HEK293 (cell line): ENCODE measurements at regions not wholly inside any gene's neighbourhood (a gene's known extent, or its start where the extent isn't known, plus 50 kb on each side); places are given as distances from the start of the nearest gene placed in this dataset.

Experiments used
- CTCF ChIA-PET: fragments of 350-600 bp; formaldehyde crosslinking; extraction: SDS; loops from one replicate; lab custom pipeline; 2021; ENCODE audit warnings: antibody characterized with exemption; lab: Yijun Ruan, JAX
- POLR2A ChIA-PET: fragments of 300-600 bp; formaldehyde crosslinking; extraction: SDS; loops from one replicate; lab custom pipeline; 2020; ENCODE audit warnings: antibody characterized with exemption, inconsistent platforms; lab: Yijun Ruan, JAX
- H3K27ac ChIP-seq: fragments of 200-500 bp; sonication (Bioruptor generic); 2 replicates; pipeline ENCODE4 v1.5.1; 2014; ENCODE audit warnings: low read depth, low read length, control low read depth, inconsistent platforms; ENCODE audit errors: extremely low read depth
- H3K36me3 ChIP-seq, 2 experiments: fragments of 200-500 bp in 1 of 2; sonication (Bioruptor generic) in 1 of 2; 1 replicate in 1 of 2; 2 replicates in 1 of 2; pipeline ENCODE4 v1.5.1; 2014 to 2017; ENCODE audit warnings: inconsistent platforms in 2 of 2, low read length in 2 of 2; ENCODE audit not compliant: control insufficient read depth in 2 of 2, insufficient read depth in 1 of 2
- H3K4me1 ChIP-seq: fragments of 200-500 bp; sonication (Bioruptor generic); 2 replicates; pipeline ENCODE4 v1.5.1; 2014; ENCODE audit warnings: mild to moderate bottlenecking, low read length, inconsistent platforms; ENCODE audit not compliant: control insufficient read depth, insufficient read depth
- H3K4me3 ChIP-seq: 2 replicates; pipeline ENCODE4 v1.5.1; 2011; ENCODE audit warnings: low read depth, mild to moderate bottlenecking, control low read depth, low read length, moderate library complexity
- H3K9me3 ChIP-seq: fragments of 200-500 bp; sonication (Bioruptor generic); 2 replicates; pipeline ENCODE4 v1.5.1; 2014; ENCODE audit warnings: low read depth, low read length, inconsistent platforms; ENCODE audit not compliant: control insufficient read depth, insufficient read depth
- ATF2 ChIP-seq: fragments of 450-650 bp; formaldehyde crosslinking; IDR thresholded peaks from 2 replicates; pipeline ENCODE4 v1.5.1; 2016; ENCODE audit warnings: missing biosample characterization, missing genetic modification characterization, low read depth
- GLIS2 ChIP-seq: fragments of 450-650 bp; formaldehyde crosslinking; IDR thresholded peaks from 2 replicates; pipeline ENCODE4 v1.5.1; 2016; ENCODE audit warnings: missing biosample characterization, missing genetic modification characterization
- IKZF3 ChIP-seq: fragments of 450-650 bp; IDR thresholded peaks from 2 replicates; pipeline ENCODE4 v1.5.0; 2018; ENCODE audit warnings: missing biosample characterization, mild to moderate bottlenecking, missing genetic modification characterization, moderate library complexity
- KLF16 ChIP-seq: fragments of 450-650 bp; formaldehyde crosslinking; IDR thresholded peaks from 2 replicates; pipeline ENCODE4 v1.5.1; 2017; ENCODE audit warnings: missing biosample characterization, missing genetic modification characterization
- KLF17 ChIP-seq: fragments of 450-650 bp; formaldehyde crosslinking; IDR thresholded peaks from 2 replicates; pipeline ENCODE4 v1.5.1; 2016; ENCODE audit warnings: missing biosample characterization, missing genetic modification characterization
- MYNN ChIP-seq: fragments of 450-650 bp; formaldehyde crosslinking; IDR thresholded peaks from 2 replicates; pipeline ENCODE4 v1.5.1; 2016; ENCODE audit warnings: missing biosample characterization, missing genetic modification characterization, borderline replicate concordance
- SCRT1 ChIP-seq: fragments of 450-650 bp; formaldehyde crosslinking; IDR thresholded peaks from 2 replicates; pipeline ENCODE4 v1.5.1; 2016; ENCODE audit warnings: missing biosample characterization, missing genetic modification characterization, borderline replicate concordance
- YY1 ChIP-seq: fragments of 450-650 bp; formaldehyde crosslinking; IDR thresholded peaks from 2 replicates; pipeline ENCODE4 v1.5.1; 2018; ENCODE audit warnings: missing biosample characterization, missing genetic modification characterization
- ZFP69B ChIP-seq: fragments of 450-650 bp; formaldehyde crosslinking; IDR thresholded peaks from 2 replicates; pipeline ENCODE4 v1.5.1; 2016; ENCODE audit warnings: missing biosample characterization, missing genetic modification characterization
- ZNF157 ChIP-seq: fragments of 450-650 bp; formaldehyde crosslinking; IDR thresholded peaks from 2 replicates; pipeline ENCODE4 v1.5.1; 2016; ENCODE audit warnings: missing biosample characterization, missing genetic modification characterization
- ZNF16 ChIP-seq: fragments of 450-650 bp; formaldehyde crosslinking; IDR thresholded peaks from 2 replicates; pipeline ENCODE4 v1.5.1; 2016; ENCODE audit warnings: low read depth, missing biosample characterization, missing genetic modification characterization
- ZNF19 ChIP-seq: fragments of 450-650 bp; formaldehyde crosslinking; IDR thresholded peaks from 2 replicates; pipeline ENCODE4; 2016; ENCODE audit warnings: missing biosample characterization, missing genetic modification characterization, low read depth
- ZNF341 ChIP-seq: fragments of 450-650 bp; formaldehyde crosslinking; IDR thresholded peaks from 2 replicates; pipeline ENCODE4; 2016; ENCODE audit warnings: low read depth, missing biosample characterization, missing genetic modification characterization
- ZNF37A ChIP-seq: fragments of 450-650 bp; IDR thresholded peaks from 2 replicates; pipeline ENCODE4 v1.5.1; 2018; ENCODE audit warnings: missing biosample characterization, missing genetic modification characterization
- ZNF513 ChIP-seq: fragments of 450-650 bp; IDR thresholded peaks from 2 replicates; pipeline ENCODE4 v1.5.1; 2018; ENCODE audit warnings: missing biosample characterization, missing genetic modification characterization
- ZNF670 ChIP-seq: fragments of 450-650 bp; formaldehyde crosslinking; IDR thresholded peaks from 2 replicates; pipeline ENCODE4 v1.5.1; 2016; ENCODE audit warnings: missing biosample characterization, missing genetic modification characterization, low read depth
- ZNF792 ChIP-seq: fragments of 450-650 bp; formaldehyde crosslinking; IDR thresholded peaks from 2 replicates; pipeline ENCODE4 v1.5.1; 2016; ENCODE audit warnings: missing biosample characterization, missing genetic modification characterization
- TF ChIP-seq, protein P1 (sequence below): fragments of 450-650 bp; formaldehyde crosslinking; IDR thresholded peaks from 2 replicates; pipeline ENCODE4 v1.5.1; 2016; ENCODE audit warnings: missing biosample characterization, missing genetic modification characterization
- TF ChIP-seq, protein P2 (sequence below): fragments of 450-650 bp; formaldehyde crosslinking; optimal IDR thresholded peaks from 2 replicates; pipeline ENCODE3; 2016; ENCODE audit warnings: missing biosample characterization, mild to moderate bottlenecking, missing genetic modification characterization

DNA sequence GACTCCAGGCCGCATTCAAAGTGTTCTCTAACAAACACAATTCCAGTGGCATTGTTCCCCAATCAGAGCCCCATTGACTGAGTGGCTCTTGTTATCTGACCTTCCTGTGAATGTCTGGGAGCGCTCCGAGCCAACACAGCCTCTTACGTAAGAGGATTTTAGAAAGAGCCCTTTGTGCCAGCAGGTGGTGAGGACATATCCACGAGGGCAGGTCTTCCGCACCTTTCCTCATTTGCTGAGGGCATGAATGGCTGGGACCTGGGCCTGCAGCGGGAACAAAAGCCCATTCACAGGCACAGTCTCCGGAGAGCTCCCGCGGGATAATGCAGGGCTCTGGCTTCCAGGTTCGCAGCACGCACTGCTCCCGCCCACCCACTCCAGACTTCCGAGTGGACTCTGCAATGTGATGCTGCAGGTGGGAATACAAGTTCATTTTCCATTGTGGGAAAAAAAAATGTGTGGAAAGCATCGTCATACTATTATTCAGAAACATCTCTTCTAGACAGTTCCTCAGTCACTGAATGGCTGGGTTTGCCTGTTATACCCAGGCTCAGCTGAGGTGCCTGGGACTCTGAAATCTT, 295.0 kb upstream of the IGFBP3 start:
- TF ChIP-seq KLF17 (tag by site-specific recombination) (no peak), KLF16 (tag by site-specific recombination) (no peak), YY1 (tag by site-specific recombination) (no peak), GLIS2 (no peak), SCRT1 (no peak), IKZF3 (no peak), ZNF16 (tag by site-specific recombination) (no peak), ZFP69B (tag by site-specific recombination) (no peak), ATF2 (tag by site-specific recombination) (no peak), ZNF19 (tag by site-specific recombination) (no peak), MYNN (no peak), ZNF513 (tag by site-specific recombination) (no peak), ZNF792 (tag by site-specific recombination) (no peak), ZNF670 (tag by site-specific recombination) (no peak), ZNF157 (tag by site-specific recombination) (no peak)
- TF ChIP-seq, protein P1, sequence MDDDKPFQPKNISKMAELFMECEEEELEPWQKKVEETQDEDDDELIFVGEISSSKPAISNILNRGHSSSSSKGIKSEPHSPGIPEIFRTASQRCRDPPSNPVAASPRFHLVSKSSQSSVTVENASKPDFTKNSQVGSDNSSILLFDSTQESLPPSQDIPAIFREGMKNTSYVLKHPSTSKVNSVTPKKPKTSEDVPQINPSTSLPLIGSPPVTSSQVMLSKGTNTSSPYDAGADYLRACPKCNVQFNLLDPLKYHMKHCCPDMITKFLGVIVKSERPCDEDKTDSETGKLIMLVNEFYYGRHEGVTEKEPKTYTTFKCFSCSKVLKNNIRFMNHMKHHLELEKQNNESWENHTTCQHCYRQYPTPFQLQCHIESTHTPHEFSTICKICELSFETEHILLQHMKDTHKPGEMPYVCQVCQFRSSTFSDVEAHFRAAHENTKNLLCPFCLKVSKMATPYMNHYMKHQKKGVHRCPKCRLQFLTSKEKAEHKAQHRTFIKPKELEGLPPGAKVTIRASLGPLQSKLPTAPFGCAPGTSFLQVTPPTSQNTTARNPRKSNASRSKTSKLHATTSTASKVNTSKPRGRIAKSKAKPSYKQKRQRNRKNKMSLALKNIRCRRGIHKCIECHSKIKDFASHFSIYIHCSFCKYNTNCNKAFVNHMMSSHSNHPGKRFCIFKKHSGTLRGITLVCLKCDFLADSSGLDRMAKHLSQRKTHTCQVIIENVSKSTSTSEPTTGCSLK (tag by site-specific recombination), result no peak
- TF ChIP-seq, protein P2, sequence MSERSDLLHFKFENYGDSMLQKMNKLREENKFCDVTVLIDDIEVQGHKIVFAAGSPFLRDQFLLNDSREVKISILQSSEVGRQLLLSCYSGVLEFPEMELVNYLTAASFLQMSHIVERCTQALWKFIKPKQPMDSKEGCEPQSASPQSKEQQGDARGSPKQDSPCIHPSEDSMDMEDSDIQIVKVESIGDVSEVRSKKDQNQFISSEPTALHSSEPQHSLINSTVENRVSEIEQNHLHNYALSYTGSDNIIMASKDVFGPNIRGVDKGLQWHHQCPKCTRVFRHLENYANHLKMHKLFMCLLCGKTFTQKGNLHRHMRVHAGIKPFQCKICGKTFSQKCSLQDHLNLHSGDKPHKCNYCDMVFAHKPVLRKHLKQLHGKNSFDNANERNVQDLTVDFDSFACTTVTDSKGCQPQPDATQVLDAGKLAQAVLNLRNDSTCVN (tag by site-specific recombination), result no peak
- ChIA-PET POLR2A (no interaction called here), CTCF (interaction anchor here (0.7 kb wide), 1 partner anchor 298 kb away, joined by 4 read pairs; no protein-coding TSS in a partner anchor)
- H3K9me3 ChIP-seq, result no peaks in the 10 kb centered on the region
- H3K27ac ChIP-seq, result no peak overlapping the region
- H3K36me3 ChIP-seq, result no peaks in the 10 kb centered on the region
- no peak overlapping the region for H3K4me3 ChIP-seq
- H3K4me1 ChIP-seq, result no peaks in the 10 kb centered on the region

GRCh38 chr7:46214526-46214925, 293.5 kb upstream of the IGFBP3 start:
- ChIA-PET CTCF (no interaction called here), POLR2A (no interaction called here)
- Histone ChIP-seq H3K4me3 (no peak overlapping the region), H3K9me3 (no peaks in the 10 kb centered on the region), H3K36me3 (no peaks in the 10 kb centered on the region), H3K27ac (no peak overlapping the region), H3K4me1 (no peaks in the 10 kb centered on the region)
- TF ChIP-seq ZNF341 (no peak), SCRT1 (no peak), ZNF37A (no peak)
